Thyroid gland (tissue), 4 donors: ENCODE measurements at regions not wholly inside any gene's neighbourhood (a gene's known extent, or its start where the extent isn't known, plus 50 kb on each side); places are given as distances from the start of the nearest gene placed in this dataset.

Experiments used
- DNase-seq, 2 donors: peaks; one replicate each; pipeline ENCODE4 v3.0.0-alpha.2; 2019
- H3K27ac ChIP-seq, 3 donors: fragments of 200-600 bp; sonication (generic); 1 replicate in 2 of 3; 2 replicates in 1 of 3; pipeline ENCODE4 v1.5.1; 2016 to 2019; ENCODE audit warnings: mild to moderate bottlenecking in 1 of 3, moderate library complexity in 1 of 3
- H3K27me3 ChIP-seq: fragments of 200-600 bp; sonication (generic); one replicate; pipeline ENCODE4 v1.5.1; 2019
- H3K36me3 ChIP-seq, 2 donors: fragments of 200-600 bp; sonication (generic); one replicate each; pipeline ENCODE4 v1.5.1; 2016 to 2019
- H3K4me1 ChIP-seq, 2 donors: fragments of 200-600 bp; sonication (generic); one replicate each; pipeline ENCODE4 v1.5.1; 2017 to 2019
- H3K4me3 ChIP-seq, 3 donors: fragments of 200-600 bp; sonication (generic); replicated peaks in 1 of 3; 1 replicate in 2 of 3; 2 replicates in 1 of 3; pipeline ENCODE4 v1.5.1; 2016; ENCODE audit warnings: mild to moderate bottlenecking in 1 of 3
- H3K9me3 ChIP-seq: fragments of 200-600 bp; sonication (generic); one replicate; pipeline ENCODE4 v1.5.1; 2017
- CTCF ChIP-seq, 6 experiments: fragments of 200-600 bp in 3 of 6; fragments of 450-650 bp in 3 of 6; sonication (generic) in 3 of 6; IDR thresholded peaks; one replicate each; pipeline ENCODE4 v1.5.1; 2016 to 2019; ENCODE audit warnings: antibody characterized with exemption in 6 of 6, mild to moderate bottlenecking in 2 of 6, inconsistent platforms in 1 of 6, moderate library complexity in 1 of 6
- POLR2A ChIP-seq, 2 donors: fragments of 450-650 bp; IDR thresholded peaks; one replicate each; pipeline ENCODE4 v1.6.1; 2017; ENCODE audit warnings: antibody characterized with exemption in 2 of 2, mild to moderate bottlenecking in 2 of 2, moderate library complexity in 1 of 2
- WGBS, 2 donors: methylation state at CpG; one replicate each; pipeline ENCODE4 v1.1.5; 2017; 5-methylcytosine and 5-hydroxymethylcytosine counted together
- intact Hi-C: fragments of 100-400 bp; cut with DNase I; formaldehyde crosslinking; loops from one replicate; pipeline ENCODE4 v1.15.1; 2023

- Histone ChIP-seq H3K4me3 (no peak overlapping the region), H3K9me3 (no peaks in the 10 kb centered on the region), H3K27me3 (no peaks in the 10 kb centered on the region), H3K4me1 (no peaks in the 10 kb centered on the region), H3K36me3 (no peaks in the 10 kb centered on the region), H3K27ac (no peak overlapping the region)
- intact Hi-C loops, result no loop called here
- DNase-seq, result no peak
- 69 to 76% methylated on average over 4 of the region's 4 CpGs for WGBS, 2 donors
- TF ChIP-seq POLR2A (IDR thresholded peaks at IDR 0.05) (no peak), CTCF (IDR thresholded peaks at IDR 0.05) (no peak)
These were observed 490.5 kb upstream of the ANKRD30A start for GRCh38 chr10:36634916-36635315.

GRCh38 chr10:36630267-36630666 is 495.1 kb upstream of the ANKRD30A start:
- no peak overlapping the region for H3K4me3 ChIP-seq
- TF ChIP-seq POLR2A (IDR thresholded peaks at IDR 0.05), result no peak
- TF ChIP-seq CTCF (IDR thresholded peaks at IDR 0.05), result no peak
- H3K27ac ChIP-seq, result no peak overlapping the region
- no peak for DNase-seq
- intact Hi-C loops, result no loop called here
- H3K36me3 ChIP-seq, result no peaks in the 10 kb centered on the region
- H3K4me1 ChIP-seq, result peaks cover 7 to 13% of the 10 kb centered on the region in 2 donors
- H3K27me3 ChIP-seq, result no peaks in the 10 kb centered on the region
- no peaks in the 10 kb centered on the region for H3K9me3 ChIP-seq
- 82 to 92% methylated on average over 3 of the region's 3 CpGs for WGBS, 2 donors

- no peaks in the 10 kb centered on the region for H3K36me3 ChIP-seq
- peaks cover 13 to 18% of the 10 kb centered on the region in 2 donors for H3K4me1 ChIP-seq
- TF ChIP-seq CTCF (IDR thresholded peaks at IDR 0.05), result no peak
- no peak for TF ChIP-seq POLR2A (IDR thresholded peaks at IDR 0.05)
- 57 to 96% methylated on average over 2 of the region's 2 CpGs for WGBS, 2 donors
- no peaks in the 10 kb centered on the region for H3K27me3 ChIP-seq
- intact Hi-C loops, result no loop called here
- DNase-seq, result no peak
- H3K27ac ChIP-seq, result no peak overlapping the region
- H3K4me3 ChIP-seq, result no peak overlapping the region
- no peaks in the 10 kb centered on the region for H3K9me3 ChIP-seq
These were observed 495.9 kb upstream of the ANKRD30A start for GRCh38 chr10:36629476-36629875.

GRCh38 chr10:36624551-36625100 is 500.8 kb upstream of the ANKRD30A start:
- peak; percentile 76 to 82 for DNase-seq
- H3K36me3 ChIP-seq, result no peaks in the 10 kb centered on the region
- H3K27me3 ChIP-seq, result no peaks in the 10 kb centered on the region
- whole genome bisulfite sequencing, 2 donors, result 27 to 43% methylated on average over 3 of the region's 3 CpGs
- H3K27ac ChIP-seq, result peak overlapping the region; percentile 88 to 98 (median 89)
- TF ChIP-seq CTCF (IDR thresholded peaks at IDR 0.05) (no peak), POLR2A (IDR thresholded peaks at IDR 0.05) (no peak)
- intact Hi-C loops, result no loop called here
- H3K4me1 ChIP-seq, result peaks cover 21 to 27% of the 10 kb centered on the region in 2 donors
- H3K9me3 ChIP-seq, result no peaks in the 10 kb centered on the region
- H3K4me3 ChIP-seq, result no peak overlapping the region

- no peak overlapping the region for H3K27ac ChIP-seq
- no peaks in the 10 kb centered on the region for H3K27me3 ChIP-seq
- H3K9me3 ChIP-seq, result no peaks in the 10 kb centered on the region
- DNase-seq, result no peak
- H3K4me3 ChIP-seq, result no peak overlapping the region
- intact Hi-C loops, result no loop called here
- TF ChIP-seq POLR2A (IDR thresholded peaks at IDR 0.05) (no peak), CTCF (IDR thresholded peaks at IDR 0.05) (no peak)
- WGBS, 2 donors, result 65 to 77% methylated on average over 2 of the region's 2 CpGs
- H3K4me1 ChIP-seq, result peaks cover 38 to 43% of the 10 kb centered on the region in 2 donors
- H3K36me3 ChIP-seq, result no peaks in the 10 kb centered on the region
These were observed 504.1 kb upstream of the ANKRD30A start for GRCh38 chr10:36621346-36621745.
